ENCODE measurements at regions not wholly inside any gene's neighbourhood (a gene's known extent, or its start where the extent isn't known, plus 50 kb on each side); places are given as distances from the start of the nearest gene placed in this dataset.
A peak's percentile ranks its signal among the peaks of the same experiment; 100 is the strongest.

- DNase-seq (no peak), ATAC-seq (no peak)
- no peaks in the 10 kb centered on the region for H3K36me3 ChIP-seq (ENCODE audit: low read depth)
- no peak for TF ChIP-seq CTCF (IDR thresholded peaks at IDR 0.05)
- H3K9me3 ChIP-seq, result no peaks in the 10 kb centered on the region
- H3K4me1 ChIP-seq (ENCODE audit: low read depth), result no peaks in the 10 kb centered on the region
- no peak overlapping the region for H3K4me3 ChIP-seq
- intact Hi-C loops (cut with DNase I, micrococcal nuclease), result no loop called here
Measured at GRCh38 chr6:151679081-151679480, 128.4 kb upstream of the ESR1 start.

GRCh38 chr6:151679941-151680340, 127.5 kb upstream of the ESR1 start:
- no peak for DNase-seq
- H3K36me3 ChIP-seq (ENCODE audit: low read depth), result no peaks in the 10 kb centered on the region
- no peak for ATAC-seq
- H3K4me3 ChIP-seq, result no peak overlapping the region
- no peaks in the 10 kb centered on the region for H3K4me1 ChIP-seq (ENCODE audit: low read depth)
- H3K9me3 ChIP-seq, result no peaks in the 10 kb centered on the region
- intact Hi-C loops (cut with DNase I, micrococcal nuclease), result no loop called here
- no peak for TF ChIP-seq CTCF (IDR thresholded peaks at IDR 0.05)

GRCh38 chr6:151680846-151681432, 126.5 kb upstream of the ESR1 start:
- Histone ChIP-seq H3K4me3 (no peak overlapping the region), H3K9me3 (no peaks in the 10 kb centered on the region), H3K4me1 (ENCODE audit: low read depth) (no peaks in the 10 kb centered on the region), H3K36me3 (ENCODE audit: low read depth) (no peaks in the 10 kb centered on the region)
- intact Hi-C loops (cut with DNase I, micrococcal nuclease), result no loop called here
- no peak for TF ChIP-seq CTCF (IDR thresholded peaks at IDR 0.05)
- ATAC-seq (no peak), DNase-seq (no peak)

GRCh38 chr6:151681433-151682059, 125.9 kb upstream of the ESR1 start:
- intact Hi-C loops (cut with DNase I, micrococcal nuclease), result no loop called here
- Histone ChIP-seq H3K4me1 (ENCODE audit: low read depth) (no peaks in the 10 kb centered on the region), H3K9me3 (no peaks in the 10 kb centered on the region), H3K36me3 (ENCODE audit: low read depth) (no peaks in the 10 kb centered on the region), H3K4me3 (no peak overlapping the region)
- ATAC-seq, result peak; percentile 21
- peak in 2 of 3 donors; percentile 18 to 36 for DNase-seq
- no peak for TF ChIP-seq CTCF (IDR thresholded peaks at IDR 0.05)

GRCh38 chr6:151682251-151682650, 125.2 kb upstream of the ESR1 start:
- Histone ChIP-seq H3K4me1 (ENCODE audit: low read depth) (no peaks in the 10 kb centered on the region), H3K4me3 (no peak overlapping the region), H3K9me3 (no peaks in the 10 kb centered on the region), H3K36me3 (ENCODE audit: low read depth) (no peaks in the 10 kb centered on the region)
- intact Hi-C loops (cut with DNase I, micrococcal nuclease), result no loop called here
- no peak for DNase-seq
- ATAC-seq, result no peak
- no peak for TF ChIP-seq CTCF (IDR thresholded peaks at IDR 0.05)

Measured in mucosa of descending colon (tissue), 3 donors.